Astrocyte (in vitro differentiated cells and primary cell): ENCODE measurements at regions not wholly inside any gene's neighbourhood (a gene's known extent, or its start where the extent isn't known, plus 50 kb on each side); places are given as distances from the start of the nearest gene placed in this dataset.

Experiments
- EZH2 ChIP-seq: IDR thresholded peaks from 2 replicates; pipeline ENCODE4 v1.6.1; 2012; ENCODE audit warnings: mild to moderate bottlenecking, low read length, inconsistent platforms; ENCODE audit not compliant: insufficient read depth
- TF ChIP-seq, protein P1 (sequence below): IDR thresholded peaks from 2 replicates; pipeline ENCODE4 v1.5.1; 2011; ENCODE audit warnings: low read depth, mild to moderate bottlenecking, inconsistent platforms, low read length, moderate library complexity; ENCODE audit not compliant: insufficient read depth

DNA sequence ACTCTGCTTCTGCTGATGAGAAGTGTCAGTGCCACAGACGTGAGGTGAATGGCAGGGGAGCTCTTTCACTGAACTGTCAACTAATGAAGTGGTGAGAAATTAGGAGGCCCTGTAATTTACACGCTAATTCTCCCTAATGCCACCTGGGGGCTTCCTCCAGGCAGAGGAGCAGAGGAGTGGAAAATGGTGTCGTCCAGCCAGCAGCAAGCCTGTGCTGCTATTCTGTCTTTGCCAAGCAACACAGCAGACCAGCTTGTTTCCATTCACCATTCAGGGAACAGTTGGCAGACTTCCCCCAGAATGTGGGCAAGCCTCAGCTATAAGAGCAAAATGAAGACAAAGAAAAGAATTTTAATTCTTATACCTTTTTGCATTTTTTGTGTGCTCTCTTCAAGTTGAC lies 245.2 kb upstream of the TET2 start:
- TF ChIP-seq, protein P1, sequence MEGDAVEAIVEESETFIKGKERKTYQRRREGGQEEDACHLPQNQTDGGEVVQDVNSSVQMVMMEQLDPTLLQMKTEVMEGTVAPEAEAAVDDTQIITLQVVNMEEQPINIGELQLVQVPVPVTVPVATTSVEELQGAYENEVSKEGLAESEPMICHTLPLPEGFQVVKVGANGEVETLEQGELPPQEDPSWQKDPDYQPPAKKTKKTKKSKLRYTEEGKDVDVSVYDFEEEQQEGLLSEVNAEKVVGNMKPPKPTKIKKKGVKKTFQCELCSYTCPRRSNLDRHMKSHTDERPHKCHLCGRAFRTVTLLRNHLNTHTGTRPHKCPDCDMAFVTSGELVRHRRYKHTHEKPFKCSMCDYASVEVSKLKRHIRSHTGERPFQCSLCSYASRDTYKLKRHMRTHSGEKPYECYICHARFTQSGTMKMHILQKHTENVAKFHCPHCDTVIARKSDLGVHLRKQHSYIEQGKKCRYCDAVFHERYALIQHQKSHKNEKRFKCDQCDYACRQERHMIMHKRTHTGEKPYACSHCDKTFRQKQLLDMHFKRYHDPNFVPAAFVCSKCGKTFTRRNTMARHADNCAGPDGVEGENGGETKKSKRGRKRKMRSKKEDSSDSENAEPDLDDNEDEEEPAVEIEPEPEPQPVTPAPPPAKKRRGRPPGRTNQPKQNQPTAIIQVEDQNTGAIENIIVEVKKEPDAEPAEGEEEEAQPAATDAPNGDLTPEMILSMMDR = no peak
- no peak for TF ChIP-seq EZH2
